Activated naive CD4-positive, alpha-beta T cell treated with anti-CD3 and anti-CD28 coated beads, Interleukin-2, amount 50 U/mL, for 72 hours (primary cell): ENCODE measurements at regions not wholly inside any gene's neighbourhood (a gene's known extent, or its start where the extent isn't known, plus 50 kb on each side); places are given as distances from the start of the nearest gene placed in this dataset.

ENCODE experiments used
- ATAC-seq, 2 donors: fragments of 150-1000 bp; cut with Tn5 transposase; 2 replicates each; pipeline ENCODE4 v1.10.0; 2021; ENCODE audit warnings: mild to moderate bottlenecking in 2 of 2, moderate library complexity in 2 of 2
- DNase-seq, 2 donors: peaks; one replicate each; pipeline ENCODE4 v3.0.0; 2021 to 2022; ENCODE audit warnings: low spot score in 2 of 2
- H3K27ac Mint-ChIP-seq, 2 donors: one replicate each; pipeline ENCODE4 v1.8.0; 2022; ENCODE audit warnings: mild to moderate bottlenecking in 2 of 2, mixed read lengths in 2 of 2
- H3K36me3 Mint-ChIP-seq, 2 donors: one replicate each; pipeline ENCODE4 v1.8.0; 2022; ENCODE audit warnings: mixed read lengths in 2 of 2
- H3K9me3 Mint-ChIP-seq, 2 donors: one replicate each; pipeline ENCODE4 v1.8.0; 2022; ENCODE audit warnings: mixed read lengths in 2 of 2

GRCh38 chr5:33310451-33310850 is 130.3 kb upstream of the TARS1 start:
- H3K36me3 Mint-ChIP-seq = peaks cover 0 to 9% of the 10 kb centered on the region in 2 donors
- ATAC-seq = no peak
- H3K27ac Mint-ChIP-seq = no peak overlapping the region
- no peak for DNase-seq
- H3K9me3 Mint-ChIP-seq = peaks cover 6% of the 10 kb centered on the region in 2 donors

GRCh38 chr5:33311893-33312292 is 128.9 kb upstream of the TARS1 start:
- Mint-ChIP-seq H3K27ac (no peak overlapping the region), H3K9me3 (peaks cover 3 to 6% of the 10 kb centered on the region in 2 donors), H3K36me3 (peaks cover 0 to 9% of the 10 kb centered on the region in 2 donors)
- no peak for DNase-seq
- no peak for ATAC-seq

GRCh38 chr5:33312571-33313549 is 127.9 kb upstream of the TARS1 start:
- peaks cover 3 to 6% of the 10 kb centered on the region in 2 donors for H3K9me3 Mint-ChIP-seq
- H3K36me3 Mint-ChIP-seq = peaks cover 0 to 9% of the 10 kb centered on the region in 2 donors
- no peak for ATAC-seq
- no peak overlapping the region for H3K27ac Mint-ChIP-seq
- DNase-seq = no peak

- peaks cover 0 to 9% of the 10 kb centered on the region in 2 donors for H3K36me3 Mint-ChIP-seq
- no peak overlapping the region for H3K27ac Mint-ChIP-seq
- DNase-seq (no peak), ATAC-seq (no peak)
- peaks cover 3 to 6% of the 10 kb centered on the region in 2 donors for H3K9me3 Mint-ChIP-seq
Observed at GRCh38 chr5:33315189-33315588, 125.6 kb upstream of the TARS1 start.

- DNase-seq (no peak), ATAC-seq (no peak)
- Mint-ChIP-seq H3K27ac (no peak overlapping the region), H3K36me3 (no peaks in the 10 kb centered on the region), H3K9me3 (peaks cover 0 to 1% of the 10 kb centered on the region in 2 donors)
Observed at GRCh38 chr5:33316773-33317172, 124.0 kb upstream of the TARS1 start.

GRCh38 chr5:33317271-33317670 is 123.5 kb upstream of the TARS1 start:
- Mint-ChIP-seq H3K36me3 (no peaks in the 10 kb centered on the region), H3K9me3 (no peaks in the 10 kb centered on the region), H3K27ac (no peak overlapping the region)
- no peak for DNase-seq
- no peak for ATAC-seq

- Mint-ChIP-seq H3K27ac (no peak overlapping the region), H3K36me3 (no peaks in the 10 kb centered on the region), H3K9me3 (peaks cover 0 to 2% of the 10 kb centered on the region in 2 donors)
- DNase-seq = no peak
- ATAC-seq = no peak
Observed at GRCh38 chr5:33319151-33319550, 121.6 kb upstream of the TARS1 start.

- peaks cover 0 to 4% of the 10 kb centered on the region in 2 donors for H3K9me3 Mint-ChIP-seq
- ATAC-seq (no peak), DNase-seq (no peak)
- no peak overlapping the region for H3K27ac Mint-ChIP-seq
- H3K36me3 Mint-ChIP-seq = no peaks in the 10 kb centered on the region
Observed at GRCh38 chr5:33319841-33320240, 120.9 kb upstream of the TARS1 start.

GRCh38 chr5:33321026-33321425 is 119.7 kb upstream of the TARS1 start:
- DNase-seq (no peak), ATAC-seq (no peak)
- Mint-ChIP-seq H3K36me3 (no peaks in the 10 kb centered on the region), H3K27ac (no peak overlapping the region), H3K9me3 (peaks cover 0 to 4% of the 10 kb centered on the region in 2 donors)

GRCh38 chr5:33322632-33323031 is 118.1 kb upstream of the TARS1 start:
- no peak overlapping the region for H3K27ac Mint-ChIP-seq
- no peaks in the 10 kb centered on the region for H3K36me3 Mint-ChIP-seq
- DNase-seq (no peak), ATAC-seq (no peak)
- peaks cover 0 to 11% of the 10 kb centered on the region in 2 donors for H3K9me3 Mint-ChIP-seq

GRCh38 chr5:33324667-33325307 is 116.0 kb upstream of the TARS1 start:
- Mint-ChIP-seq H3K27ac (no peak overlapping the region), H3K36me3 (no peaks in the 10 kb centered on the region), H3K9me3 (peaks cover 0 to 11% of the 10 kb centered on the region in 2 donors)
- DNase-seq = no peak
- no peak for ATAC-seq

- H3K36me3 Mint-ChIP-seq = no peaks in the 10 kb centered on the region
- ATAC-seq (no peak), DNase-seq (no peak)
- peaks cover 0 to 11% of the 10 kb centered on the region in 2 donors for H3K9me3 Mint-ChIP-seq
- no peak overlapping the region for H3K27ac Mint-ChIP-seq
Observed at GRCh38 chr5:33328818-33329217, 111.9 kb upstream of the TARS1 start.

- no peak for DNase-seq
- Mint-ChIP-seq H3K27ac (no peak overlapping the region), H3K36me3 (no peaks in the 10 kb centered on the region), H3K9me3 (peaks cover 0 to 8% of the 10 kb centered on the region in 2 donors)
- ATAC-seq = no peak
Observed at GRCh38 chr5:33329891-33330290, 110.9 kb upstream of the TARS1 start.

GRCh38 chr5:33330426-33330825 is 110.3 kb upstream of the TARS1 start:
- Mint-ChIP-seq H3K36me3 (no peaks in the 10 kb centered on the region), H3K9me3 (peaks cover 0 to 8% of the 10 kb centered on the region in 2 donors), H3K27ac (no peak overlapping the region)
- ATAC-seq = no peak
- no peak for DNase-seq

- H3K27ac Mint-ChIP-seq = no peak overlapping the region
- ATAC-seq = no peak
- H3K36me3 Mint-ChIP-seq = no peaks in the 10 kb centered on the region
- DNase-seq = no peak
- H3K9me3 Mint-ChIP-seq = peaks cover 0 to 8% of the 10 kb centered on the region in 2 donors
Observed at GRCh38 chr5:33330992-33331391, 109.8 kb upstream of the TARS1 start.

GRCh38 chr5:33332804-33333203 is 108.0 kb upstream of the TARS1 start:
- no peaks in the 10 kb centered on the region for H3K9me3 Mint-ChIP-seq
- ATAC-seq (no peak), DNase-seq (no peak)
- no peak overlapping the region for H3K27ac Mint-ChIP-seq
- H3K36me3 Mint-ChIP-seq = no peaks in the 10 kb centered on the region

GRCh38 chr5:33334829-33335228 is 105.9 kb upstream of the TARS1 start:
- DNase-seq (no peak), ATAC-seq (no peak)
- no peak overlapping the region for H3K27ac Mint-ChIP-seq
- H3K36me3 Mint-ChIP-seq = no peaks in the 10 kb centered on the region
- H3K9me3 Mint-ChIP-seq = no peaks in the 10 kb centered on the region
